H1 (cell line): ENCODE measurements at regions not wholly inside any gene's neighbourhood (a gene's known extent, or its start where the extent isn't known, plus 50 kb on each side); places are given as distances from the start of the nearest gene placed in this dataset.

Source experiments
- CTCF ChIA-PET: fragments of 300-600 bp; sonication (Branson Sonifier 250); formaldehyde crosslinking; loops from one replicate; lab custom pipeline; 2021; ENCODE audit not compliant: partially characterized antibody; lab: Charles Lee
- POLR2A ChIA-PET: fragments of 300-600 bp; sonication (Branson Sonifier 250); formaldehyde crosslinking; loops from one replicate; lab custom pipeline; 2021; ENCODE audit warnings: inconsistent platforms; ENCODE audit not compliant: partially characterized antibody; lab: Charles Lee
- DNase-seq, 2 experiments: peaks; one replicate each; pipeline versions ENCODE4 v3.0.0 to v3.0.0-alpha.2; 2010 to 2022; ENCODE audit warnings: low spot score in 2 of 2, low read depth in 1 of 2, mixed read lengths in 1 of 2
- FAIRE-seq: peaks from 2 replicates; lab custom pipeline; 2011; peaks lifted over from hg19 to GRCh38; lab: Jason Lieb, UNC
- H2AFZ ChIP-seq: 2 replicates; pipeline ENCODE4 v1.8.1; 2012; ENCODE audit warnings: low read length, inconsistent platforms
- H2AK5ac ChIP-seq: 2 replicates; pipeline ENCODE4 v1.6.1; 2013; ENCODE audit warnings: low read depth, low read length
- H2BK120ac ChIP-seq: replicated peaks from 2 replicates; pipeline ENCODE3; 2013; ENCODE audit warnings: low read depth, low read length, inconsistent platforms
- H2BK12ac ChIP-seq: 2 replicates; pipeline ENCODE4 v1.6.1; 2013; ENCODE audit warnings: low read depth, low read length
- H2BK15ac ChIP-seq: 2 replicates; pipeline ENCODE4 v1.6.1; 2013; ENCODE audit warnings: low read length
- H2BK20ac ChIP-seq: 2 replicates; pipeline ENCODE4 v1.6.1; 2013; ENCODE audit warnings: low read length
- H2BK5ac ChIP-seq: 2 replicates; pipeline ENCODE4 v1.6.1; 2013; ENCODE audit warnings: low read depth, low read length
- H3K14ac ChIP-seq: 2 replicates; pipeline ENCODE4 v1.6.1; 2013; ENCODE audit warnings: inconsistent platforms; ENCODE audit not compliant: insufficient read length
- H3K18ac ChIP-seq: 2 replicates; pipeline ENCODE4 v1.6.1; 2013; ENCODE audit warnings: low read length; ENCODE audit errors: extremely low read depth
- H3K23ac ChIP-seq: 2 replicates; pipeline ENCODE4 v1.6.1; 2013; ENCODE audit warnings: inconsistent platforms; ENCODE audit not compliant: insufficient read length
- H3K23me2 ChIP-seq: 2 replicates; pipeline ENCODE4 v1.6.1; 2013; ENCODE audit warnings: low read depth, low read length
- H3K27ac ChIP-seq: 2 replicates; pipeline ENCODE4 v1.6.1; 2011; ENCODE audit warnings: low read depth, low read length, inconsistent platforms
- H3K27me3 ChIP-seq, 4 experiments: replicated peaks in 1 of 4; 1 replicate in 1 of 4; 2 replicates in 3 of 4; pipeline versions ENCODE4 v1.6.1 to v1.8.1; 2011 to 2013; ENCODE audit warnings: low read length in 3 of 4, mild to moderate bottlenecking in 3 of 4, inconsistent platforms in 2 of 4, mixed read lengths in 2 of 4, moderate library complexity in 1 of 4; ENCODE audit not compliant: control insufficient read depth in 3 of 4, insufficient read depth in 3 of 4; ENCODE audit errors: extremely low read depth in 1 of 4
- H3K36me3 ChIP-seq, 4 experiments: 2 replicates each; pipeline versions ENCODE4 v1.6.1 to v1.8.1; 2011 to 2013; ENCODE audit warnings: mild to moderate bottlenecking in 4 of 4, low read length in 3 of 4, moderate library complexity in 2 of 4, control low read depth in 1 of 4, inconsistent platforms in 1 of 4; ENCODE audit not compliant: insufficient read depth in 4 of 4, control insufficient read depth in 2 of 4
- H3K4ac ChIP-seq: replicated peaks from 2 replicates; pipeline ENCODE3; 2013; ENCODE audit warnings: low read length, low read depth, mixed read lengths, inconsistent platforms; ENCODE audit not compliant: insufficient read length
- H3K4me1 ChIP-seq, 4 experiments: replicated peaks in 1 of 4; 1 replicate in 1 of 4; 2 replicates in 3 of 4; pipeline versions ENCODE4 v1.6.1 to v1.8.1; 2011 to 2013; ENCODE audit warnings: low read length in 3 of 4, inconsistent platforms in 2 of 4, mixed read lengths in 1 of 4; ENCODE audit not compliant: insufficient read depth in 4 of 4, control insufficient read depth in 3 of 4
- H3K4me2 ChIP-seq, 2 experiments: 2 replicates each; pipeline versions ENCODE4 v1.6.1 to v1.8.1; 2011 to 2013; ENCODE audit warnings: low read depth in 2 of 2, low read length in 2 of 2, control low read depth in 1 of 2, inconsistent platforms in 1 of 2, mild to moderate bottlenecking in 1 of 2; ENCODE audit not compliant: insufficient read depth in 1 of 2
- H3K4me3 ChIP-seq, 4 experiments: fragments of 200-600, 300-600 bp in 1 of 4; sonication (generic), shearing (Covaris generic), sonication (Bioruptor Twin) in 1 of 4; 2 replicates each; pipeline versions ENCODE4 v1.5.1 to v1.8.1; 2011 to 2016; ENCODE audit warnings: low read length in 4 of 4, low read depth in 3 of 4, control low read depth in 2 of 4, inconsistent platforms in 2 of 4, mild to moderate bottlenecking in 2 of 4, mixed read lengths in 1 of 4, moderate library complexity in 1 of 4; ENCODE audit not compliant: insufficient read depth in 2 of 4; ENCODE audit errors: extremely low read depth in 1 of 4
- H3K56ac ChIP-seq: replicated peaks from 2 replicates; pipeline ENCODE3; 2013; ENCODE audit warnings: low read depth, mild to moderate bottlenecking, mixed read lengths, low read length, inconsistent platforms; ENCODE audit not compliant: insufficient read length
- H3K79me1 ChIP-seq: 2 replicates; pipeline ENCODE4 v1.6.1; 2013; ENCODE audit warnings: low read depth, low read length, control low read depth
- H3K79me2 ChIP-seq, 2 experiments: 2 replicates each; pipeline versions ENCODE4 v1.6.1 to v1.8.1; 2012 to 2013; ENCODE audit warnings: low read length in 2 of 2, mild to moderate bottlenecking in 2 of 2, inconsistent platforms in 1 of 2; ENCODE audit not compliant: insufficient read depth in 2 of 2, control insufficient read depth in 1 of 2
- H3K9ac ChIP-seq, 4 experiments: replicated peaks in 1 of 4; 1 replicate in 1 of 4; 2 replicates in 3 of 4; pipeline versions ENCODE4 v1.6.1 to v1.8.1; 2011 to 2013; ENCODE audit warnings: low read depth in 3 of 4, low read length in 3 of 4, control low read depth in 2 of 4, mild to moderate bottlenecking in 2 of 4, moderate library complexity in 2 of 4, inconsistent platforms in 1 of 4; ENCODE audit errors: extremely low read depth in 1 of 4
- H3K9me3 ChIP-seq, 2 experiments: 2 replicates each; pipeline versions ENCODE4 v1.6.1 to v1.8.1; 2012 to 2013; ENCODE audit warnings: mild to moderate bottlenecking in 2 of 2, moderate library complexity in 2 of 2, control low read depth in 1 of 2, inconsistent platforms in 1 of 2, low read depth in 1 of 2, low read length in 1 of 2, mixed read lengths in 1 of 2; ENCODE audit not compliant: insufficient read depth in 2 of 2
- H4K20me1 ChIP-seq, 2 experiments: replicated peaks in 1 of 2; 2 replicates each; pipeline versions ENCODE3 to v1.8.1; 2011 to 2013; ENCODE audit warnings: inconsistent platforms in 2 of 2, low read length in 2 of 2, mild to moderate bottlenecking in 1 of 2; ENCODE audit not compliant: insufficient read depth in 2 of 2, control insufficient read depth in 1 of 2
- H4K5ac ChIP-seq: 2 replicates; pipeline ENCODE4 v1.6.1; 2013; ENCODE audit warnings: low read length, low read depth, mixed read lengths, inconsistent platforms; ENCODE audit not compliant: insufficient read length
- H4K8ac ChIP-seq: 2 replicates; pipeline ENCODE4 v1.8.0; 2013; ENCODE audit warnings: mild to moderate bottlenecking, moderate library complexity, low read length, inconsistent platforms; ENCODE audit not compliant: insufficient read depth; ENCODE audit errors: extremely low read depth
- H4K91ac ChIP-seq: replicated peaks from 2 replicates; pipeline ENCODE3; 2013; ENCODE audit warnings: low read length, mixed read lengths, inconsistent platforms; ENCODE audit not compliant: insufficient read length
- BRCA1 ChIP-seq: IDR thresholded peaks from 2 replicates; pipeline ENCODE4 v1.6.1; 2012; ENCODE audit warnings: low read depth, low read length, improper control_type of control experiment
- CTCF ChIP-seq, 3 experiments: IDR thresholded peaks; 1 replicate in 2 of 3; 2 replicates in 1 of 3; pipeline versions ENCODE4 v1.5.1 to v1.6.1; 2011; ENCODE audit warnings: low read length in 3 of 3, mild to moderate bottlenecking in 3 of 3, inconsistent platforms in 2 of 3, low read depth in 1 of 3, moderate library complexity in 1 of 3; ENCODE audit not compliant: insufficient read depth in 1 of 3; ENCODE audit errors: control extremely low read depth in 1 of 3
- KDM4A ChIP-seq: IDR thresholded peaks from one replicate; pipeline ENCODE4 v1.7.1; 2012; ENCODE audit warnings: low read depth, mild to moderate bottlenecking, moderate library complexity, low read length, inconsistent platforms; ENCODE audit not compliant: severe bottlenecking
- TAF1 ChIP-seq: IDR thresholded peaks from 2 replicates; pipeline ENCODE4 v1.6.1; 2011; ENCODE audit warnings: mild to moderate bottlenecking, low read depth, low read length
- WGBS, 2 experiments: shearing (Covaris generic) in 1 of 2; methylation state at CpG; one replicate each; pipeline versions ENCODE4 v1.1.6 to v1.1.7; 2013 to 2015; ENCODE audit warnings: low lambda C conversion rate in 2 of 2, mixed read lengths in 2 of 2, inconsistent platforms in 1 of 2, low coverage in 1 of 2, missing lambda C conversion rate in 1 of 2; ENCODE audit not compliant: insufficient replicate concordance in 2 of 2, insufficient coverage in 1 of 2, insufficient read length in 1 of 2; ENCODE audit errors: extremely low coverage in 1 of 2, missing lambda C conversion rate in 1 of 2; 5-methylcytosine and 5-hydroxymethylcytosine counted together

- Histone ChIP-seq H3K56ac (no peak overlapping the region), H4K91ac (no peak overlapping the region), H2BK20ac (no peak overlapping the region), H3K9me3 (peaks cover 0 to 3% of the 10 kb centered on the region in 2 experiments; a peak in 1 of 4 replicates), H2BK5ac (no peak overlapping the region), H3K23me2 (no peaks in the 10 kb centered on the region), H3K79me2 (no peaks in the 10 kb centered on the region), H3K18ac (no peak overlapping the region), H3K27ac (no peak overlapping the region), H3K4me3 (no peak overlapping the region), H3K4me1 (no peaks in the 10 kb centered on the region), H2AFZ (no peak overlapping the region), H3K4ac (no peak overlapping the region), H3K36me3 (no peaks in the 10 kb centered on the region), H2BK15ac (no peak overlapping the region), H3K9ac (no peak overlapping the region), H2BK120ac (no peak overlapping the region), H3K14ac (no peak overlapping the region), H3K23ac (no peak overlapping the region), H4K20me1 (no peaks in the 10 kb centered on the region), H4K5ac (no peak overlapping the region), H2BK12ac (no peak overlapping the region), H2AK5ac (no peak overlapping the region), H4K8ac (no peak overlapping the region), H3K79me1 (no peaks in the 10 kb centered on the region), H3K27me3 (no peaks in the 10 kb centered on the region), H3K4me2 (no peak overlapping the region)
- FAIRE-seq (no peak), DNase-seq (no peak)
- POLR2A ChIA-PET = no interaction called here
- CTCF ChIA-PET = no interaction called here
- WGBS, 2 experiments = 100% methylated on average over 3 of the region's 3 CpGs; no CpG with 5 or more reads in 1 of the 2 experiments
- no peak for TF ChIP-seq KDM4A
- no peak for TF ChIP-seq CTCF (IDR thresholded peaks at IDR 0.05; ENCODE audit: control extremely low read depth in 1 of 3, insufficient read depth in 1 of 3, low read depth in 1 of 3, low read length in 3 of 3)
- no peak for TF ChIP-seq TAF1
- no peak for TF ChIP-seq BRCA1
These were observed 695.0 kb downstream of the COL12A1 start for GRCh38 chr6:74510878-74511277.
